GM19025 (cell line): ENCODE measurements at regions not wholly inside any gene's neighbourhood (a gene's known extent, or its start where the extent isn't known, plus 50 kb on each side); places are given as distances from the start of the nearest gene placed in this dataset.

ENCODE experiments used
- ATAC-seq: cut with Tn5 transposase; IDR thresholded peaks from one replicate; pipeline ENCODE4 v1.9.1; 2021; ENCODE audit warnings: mild to moderate bottlenecking, low read depth, moderate library complexity; ENCODE audit not compliant: unreplicated experiment

GRCh38 chr4:104881136-104881886 lies 265.4 kb upstream of the TET2 start:
- ATAC-seq: no peak

- no peak for ATAC-seq
Measured at GRCh38 chr4:104890598-104891275, 255.9 kb upstream of the TET2 start.

GRCh38 chr4:104896660-104897645 lies 249.7 kb upstream of the TET2 start:
- ATAC-seq: peak; percentile 67

- no peak for ATAC-seq
Measured at GRCh38 chr4:104899863-104900262, 246.8 kb upstream of the TET2 start.

GRCh38 chr4:104901438-104901837 lies 245.2 kb upstream of the TET2 start:
- no peak for ATAC-seq

GRCh38 chr4:104901961-104902605 lies 244.6 kb upstream of the TET2 start:
- ATAC-seq: no peak

GRCh38 chr4:104905065-104905464 lies 241.6 kb upstream of the TET2 start:
- no peak for ATAC-seq

GRCh38 chr4:104905546-104905945 lies 241.1 kb upstream of the TET2 start:
- no peak for ATAC-seq

- ATAC-seq: no peak
Measured at GRCh38 chr4:104906276-104906675, 240.4 kb upstream of the TET2 start.

- ATAC-seq: no peak
Measured at GRCh38 chr4:104907074-104907649, 239.5 kb upstream of the TET2 start.

GRCh38 chr4:104907991-104908390 lies 238.7 kb upstream of the TET2 start:
- no peak for ATAC-seq

- no peak for ATAC-seq
Measured at GRCh38 chr4:104909376-104909775, 237.3 kb upstream of the TET2 start.

GRCh38 chr4:104912518-104912917 lies 234.2 kb upstream of the TET2 start:
- no peak for ATAC-seq

GRCh38 chr4:104915373-104915772 lies 231.3 kb upstream of the TET2 start:
- ATAC-seq: no peak

- ATAC-seq: no peak
Measured at GRCh38 chr4:104915864-104916263, 230.8 kb upstream of the TET2 start.

- no peak for ATAC-seq
Measured at GRCh38 chr4:104919406-104919805, 227.3 kb upstream of the TET2 start.

GRCh38 chr4:104930298-104930697 lies 216.4 kb upstream of the TET2 start:
- peak; percentile 21 for ATAC-seq

- ATAC-seq: peak; percentile 74
Measured at GRCh38 chr4:104930745-104931736, 215.6 kb upstream of the TET2 start.

GRCh38 chr4:104938624-104939023 lies 208.1 kb upstream of the TET2 start:
- ATAC-seq: no peak
